HG02870 (cell line): ENCODE measurements at regions not wholly inside any gene's neighbourhood (a gene's known extent, or its start where the extent isn't known, plus 50 kb on each side); places are given as distances from the start of the nearest gene placed in this dataset.
"Not testable (repeated sequence)": the region's sequence is repeated elsewhere in the genome, so short reads cannot be mapped to it uniquely, and the experiment has no call there.

Experiments
- ATAC-seq: cut with Tn5 transposase; IDR thresholded peaks from one replicate; pipeline ENCODE4 v1.9.1; 2021; ENCODE audit warnings: mild to moderate bottlenecking, moderate library complexity; ENCODE audit not compliant: unreplicated experiment

- no peak for ATAC-seq
Observed at GRCh38 chr18:37847544-37847943, 281.9 kb upstream of the CELF4 start.

DNA sequence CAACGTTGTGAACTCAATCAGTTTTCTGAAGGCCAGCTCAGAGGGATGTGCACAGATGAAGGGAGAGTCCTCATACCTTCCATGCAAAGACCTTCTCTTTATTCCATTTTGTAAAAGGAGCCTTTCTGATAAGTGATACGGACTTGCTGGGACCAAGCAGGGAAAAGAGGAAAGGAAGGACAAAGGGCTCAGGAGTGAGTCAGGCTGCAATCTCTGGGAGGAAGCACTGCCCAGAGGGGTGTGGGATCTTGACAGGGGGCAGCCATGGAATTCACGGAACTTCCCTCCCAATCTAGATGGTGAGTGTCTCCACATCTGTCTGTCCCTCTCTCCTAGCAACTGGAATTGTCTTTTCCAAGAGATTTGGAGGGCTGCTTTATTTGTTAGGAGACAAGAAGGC lies 281.4 kb upstream of the CELF4 start:
- no peak for ATAC-seq

- ATAC-seq = no peak
Observed at GRCh38 chr18:37845498-37845897, 279.9 kb upstream of the CELF4 start.

DNA sequence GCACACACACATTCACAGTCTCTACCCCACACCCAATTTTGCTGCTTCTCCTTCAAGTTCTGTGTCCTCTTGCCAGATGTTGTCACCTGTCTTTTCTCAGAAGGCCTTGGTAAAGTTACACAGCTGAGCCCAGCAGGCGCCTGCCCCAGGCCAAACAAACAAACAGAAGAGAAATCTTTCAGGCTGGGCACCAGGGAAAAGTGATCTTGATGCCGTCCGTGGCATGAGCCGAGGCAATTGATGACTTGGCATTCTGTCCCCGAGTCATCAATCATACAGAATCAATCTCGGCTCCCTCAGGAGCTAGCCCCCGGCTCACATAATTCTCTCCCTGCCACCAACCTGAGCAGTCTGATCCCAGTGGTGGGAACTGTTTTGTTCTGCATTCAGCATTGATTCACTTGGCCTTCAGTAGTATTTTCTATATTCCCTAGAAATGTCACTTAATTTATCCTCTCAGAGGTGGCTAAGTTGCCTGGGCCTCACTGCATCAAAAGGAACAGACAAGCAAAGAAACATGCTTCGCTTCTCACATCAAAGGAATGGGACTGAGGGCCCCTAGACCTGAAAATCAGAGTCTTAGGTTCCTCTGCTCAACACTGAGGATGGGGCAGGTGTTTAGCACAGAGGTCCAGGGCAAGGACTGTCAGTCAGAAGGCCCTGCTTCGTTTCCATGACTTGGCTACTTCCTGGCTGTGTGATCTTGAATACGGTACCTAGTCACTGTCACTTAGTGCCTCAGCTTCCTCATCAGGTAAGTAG lies 278.8 kb upstream of the CELF4 start:
- ATAC-seq = no peak

DNA sequence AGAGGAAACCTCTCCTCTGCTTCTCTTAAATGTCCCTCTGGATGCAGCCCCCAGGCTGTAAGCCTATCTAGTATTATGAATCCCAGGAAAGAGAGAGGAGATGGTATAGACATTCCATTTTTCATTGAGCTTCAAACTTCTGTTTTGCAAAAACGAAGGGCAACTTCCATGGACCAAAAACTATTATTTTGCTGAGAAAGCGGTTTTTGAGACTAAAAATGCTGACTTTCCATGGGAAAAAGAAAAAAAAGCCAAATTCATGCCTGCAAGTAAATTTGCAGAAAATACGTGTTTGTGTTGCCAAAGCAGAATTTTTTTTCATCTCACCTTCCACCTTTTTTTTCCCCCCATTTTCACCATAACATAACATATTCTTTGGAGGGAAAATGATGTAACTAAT lies 272.5 kb upstream of the CELF4 start:
- no peak for ATAC-seq

- no peak for ATAC-seq
Observed at GRCh38 chr18:37836071-37836970, 270.7 kb upstream of the CELF4 start.

DNA sequence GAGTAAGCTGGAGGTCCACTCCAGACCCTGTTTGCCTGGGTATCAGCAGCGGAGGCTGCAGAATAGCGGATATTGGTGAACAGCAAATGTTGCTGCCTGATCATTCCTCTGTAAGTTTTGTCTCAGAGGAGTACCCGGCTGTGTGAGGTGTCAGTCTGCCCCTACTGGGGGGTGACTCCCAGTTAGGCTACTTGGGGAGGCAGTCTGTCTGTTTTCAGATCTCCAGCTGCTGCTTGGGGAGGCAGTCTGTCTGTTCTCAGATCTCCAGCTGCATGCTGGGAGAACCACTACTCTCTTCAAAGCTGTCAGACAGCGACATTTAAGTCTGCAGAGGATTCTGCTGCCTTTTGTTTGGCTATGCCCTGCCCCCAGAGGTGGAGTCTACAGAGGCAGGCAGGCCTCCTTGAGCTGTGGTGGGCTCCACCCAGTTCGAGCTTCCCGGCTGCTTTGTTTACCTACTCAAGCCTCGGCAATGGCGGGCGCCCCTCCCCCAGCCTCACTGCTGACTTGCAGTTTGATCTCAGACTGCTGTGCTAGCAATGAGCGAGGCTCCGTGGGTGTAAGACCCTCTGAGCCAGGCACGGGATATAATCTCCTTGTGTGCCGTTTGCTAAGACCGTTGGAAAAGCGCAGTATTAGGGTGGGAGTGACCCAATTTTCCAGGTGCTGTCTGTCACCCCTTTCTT lies 266.6 kb upstream of the CELF4 start:
- ATAC-seq = not testable (repeated sequence)

DNA sequence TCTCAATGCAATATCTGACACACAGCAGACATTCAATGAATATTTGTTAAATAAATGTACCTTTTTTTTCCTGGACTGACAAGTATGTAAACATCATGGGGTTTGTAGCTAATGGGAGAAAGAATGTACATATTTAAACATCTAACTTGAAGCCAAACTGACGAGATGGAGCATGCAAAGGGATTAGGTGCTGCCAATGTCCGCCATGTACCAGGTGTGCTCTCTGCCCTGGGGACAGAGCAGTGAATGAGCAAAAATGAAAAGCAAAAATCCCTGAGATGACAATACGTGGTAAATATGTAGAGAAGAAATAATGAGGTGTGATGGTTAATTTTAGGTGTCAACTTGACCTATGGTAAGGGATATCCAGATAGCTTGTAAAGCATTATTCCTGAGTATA lies 247.4 kb upstream of the CELF4 start:
- ATAC-seq = no peak

DNA sequence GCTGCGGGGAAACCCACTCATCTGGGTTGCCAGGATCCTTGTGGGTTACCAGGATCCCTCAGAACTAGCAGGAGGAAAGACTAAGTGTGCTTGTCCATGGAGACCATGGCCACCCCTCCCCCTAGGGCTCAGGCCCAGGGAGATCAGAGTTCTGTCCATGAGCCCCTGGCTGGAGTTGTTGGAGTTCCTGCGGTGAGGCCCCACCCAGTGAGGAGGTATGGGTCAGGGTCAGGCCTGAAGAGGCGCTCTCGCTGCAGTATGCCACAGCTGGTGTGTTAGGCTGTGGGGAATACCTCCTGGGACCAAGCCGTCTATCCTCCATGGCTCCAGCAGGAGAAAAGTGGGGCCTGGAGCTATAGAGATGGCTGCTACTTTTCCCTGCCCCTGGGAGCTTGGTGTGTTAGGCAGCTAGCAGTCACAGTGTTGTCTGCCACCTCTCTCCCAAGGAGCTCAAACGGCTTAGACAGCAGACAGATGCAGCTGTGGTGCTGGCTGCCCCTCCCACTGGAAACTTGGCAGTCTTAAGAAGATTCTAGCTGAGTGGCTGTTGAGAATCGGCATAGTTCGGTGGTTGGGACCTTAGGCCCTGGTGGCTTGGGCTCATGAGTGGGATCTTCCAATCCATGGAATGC lies 240.3 kb upstream of the CELF4 start:
- ATAC-seq = no peak

DNA sequence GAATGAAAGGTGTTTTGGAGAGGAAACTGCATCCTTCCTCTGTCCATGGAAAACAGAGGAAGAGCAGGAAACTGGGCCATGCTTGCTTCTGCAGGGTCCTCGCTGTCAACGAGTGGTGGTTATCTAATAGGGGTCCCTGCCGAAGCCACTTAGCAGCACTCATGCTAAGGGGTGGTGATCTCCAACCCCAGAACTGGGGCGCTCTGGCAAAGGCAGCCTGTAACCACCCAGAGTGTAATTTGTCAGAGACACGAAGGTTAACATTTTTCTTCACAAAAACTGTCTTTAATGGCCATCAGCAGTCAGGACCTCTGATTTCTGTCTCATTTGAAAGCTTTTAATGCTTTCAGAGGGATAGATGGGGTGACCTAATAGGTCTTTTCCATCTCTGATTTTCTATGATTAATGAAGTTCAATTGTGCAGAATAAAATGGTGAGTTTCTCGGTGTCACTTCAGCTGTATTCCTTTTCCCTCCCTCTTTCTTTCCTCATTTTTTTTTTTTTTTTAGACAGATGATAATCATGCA lies 231.3 kb upstream of the CELF4 start:
- ATAC-seq = no peak

DNA sequence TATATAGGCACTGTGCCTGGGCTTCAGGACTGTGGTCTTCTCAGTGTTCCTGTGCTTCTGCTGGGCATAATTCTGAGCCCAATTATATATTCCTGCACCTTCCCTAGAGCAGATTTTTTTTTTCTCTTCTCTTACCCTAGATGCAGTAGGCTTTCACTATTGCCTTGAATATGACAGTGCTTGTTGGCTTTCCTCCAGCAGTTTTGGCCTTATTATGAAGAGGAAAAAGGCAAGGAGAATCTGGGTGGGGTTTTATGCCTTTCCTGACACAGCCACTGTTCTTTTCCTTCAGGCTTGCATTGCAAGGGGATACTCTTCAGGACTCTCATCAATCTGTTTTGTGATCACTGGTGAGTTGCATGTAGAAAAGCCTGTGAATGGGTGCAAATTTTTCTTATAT lies 221.9 kb upstream of the CELF4 start:
- ATAC-seq = no peak

- no peak for ATAC-seq
Observed at GRCh38 chr18:37783771-37784170, 218.2 kb upstream of the CELF4 start.

DNA sequence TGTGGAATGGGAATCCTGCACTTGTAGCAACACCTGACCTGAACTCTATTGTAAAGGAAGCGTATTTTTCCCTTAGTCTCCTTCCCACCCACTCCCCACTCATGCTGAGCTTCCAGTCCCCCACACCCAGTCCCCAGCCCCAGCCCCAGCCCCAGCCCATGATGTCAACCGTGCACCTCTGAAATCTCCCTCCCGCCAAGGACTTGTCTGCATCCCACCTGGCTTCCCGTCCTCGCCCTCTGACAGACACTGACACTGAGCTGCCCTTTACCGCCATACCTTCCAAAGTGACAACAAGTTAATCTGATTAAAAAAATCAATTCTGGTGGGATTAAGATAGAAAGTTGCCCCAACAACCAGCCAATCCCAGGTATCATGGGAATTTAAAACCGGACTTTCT lies 213.6 kb upstream of the CELF4 start:
- no peak for ATAC-seq

- peak; percentile 85 for ATAC-seq
Observed at GRCh38 chr18:37778417-37779165, 213.0 kb upstream of the CELF4 start.

GRCh38 chr18:37769826-37770225 lies 204.2 kb upstream of the CELF4 start:
- ATAC-seq = no peak

GRCh38 chr18:37764541-37765288 lies 199.1 kb upstream of the CELF4 start:
- ATAC-seq = no peak

DNA sequence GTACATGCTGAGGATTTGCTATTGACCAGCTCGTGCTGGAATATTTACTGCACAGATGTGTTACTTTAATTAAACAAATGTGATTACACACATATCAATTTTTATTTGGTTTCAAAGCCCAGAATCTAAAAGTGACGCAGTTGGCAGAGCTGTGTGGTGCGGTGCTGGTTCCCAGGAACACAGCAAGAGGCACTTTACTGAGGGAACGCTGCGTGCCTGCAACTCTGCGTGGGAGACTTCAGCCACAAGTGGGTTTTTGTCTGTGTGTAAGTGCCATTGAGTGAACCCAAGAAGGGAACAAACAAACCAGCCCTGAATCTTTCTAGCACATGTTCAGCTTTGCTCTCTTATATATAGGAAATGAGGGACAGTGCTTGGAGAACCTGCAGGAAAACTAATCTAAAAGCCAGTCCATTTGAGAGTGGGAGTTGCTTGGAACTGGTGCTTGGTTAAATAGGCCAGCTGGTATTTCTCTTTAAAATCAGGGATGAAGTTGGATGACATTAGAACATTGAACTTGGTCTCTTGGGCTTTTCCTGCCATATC lies 196.6 kb upstream of the CELF4 start:
- no peak for ATAC-seq

DNA sequence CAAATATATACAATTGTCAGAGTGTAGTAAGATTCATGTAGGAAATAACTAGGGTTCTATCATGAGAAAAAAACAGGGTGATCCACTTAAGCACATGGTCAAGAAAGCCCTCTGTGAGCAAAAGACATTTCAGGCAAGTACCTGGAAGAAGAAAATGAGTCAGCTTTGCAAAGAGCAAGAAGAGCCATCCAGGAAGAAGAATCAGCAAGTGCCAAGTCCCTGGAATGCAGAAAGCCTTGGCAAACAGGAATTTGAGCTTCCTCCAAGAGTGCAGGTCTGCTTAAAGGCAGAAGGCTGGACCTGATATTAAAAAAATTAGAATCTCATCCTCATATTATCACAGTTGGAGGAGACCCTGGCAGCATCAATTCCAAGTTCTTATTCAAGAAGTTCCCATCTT lies 188.5 kb upstream of the CELF4 start:
- no peak for ATAC-seq

DNA sequence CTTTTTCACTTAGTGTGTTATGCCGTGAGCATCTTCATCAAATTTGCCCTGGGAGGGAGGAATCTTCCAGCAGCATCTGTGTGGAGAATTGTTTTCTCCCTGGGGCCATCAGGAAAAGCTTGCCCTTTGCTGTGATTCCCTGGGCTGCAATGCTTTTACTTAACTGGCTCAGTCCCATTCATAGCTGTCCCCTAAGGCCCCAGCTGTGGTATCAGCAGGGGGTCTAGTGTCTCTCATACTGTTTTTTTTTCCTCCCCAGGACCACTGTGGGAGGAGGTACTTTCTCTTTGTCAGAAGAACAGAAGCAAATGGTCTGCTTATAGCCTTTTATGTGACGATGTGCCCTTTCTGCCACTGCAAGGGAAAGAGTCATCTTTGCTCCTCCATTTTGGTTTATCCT lies 176.8 kb upstream of the CELF4 start:
- ATAC-seq = no peak
